Left hindlimb (tissue), 1 donor: ENCODE measurements at regions not wholly inside any gene's neighbourhood (a gene's known extent, or its start where the extent isn't known, plus 50 kb on each side); places are given as distances from the start of the nearest gene placed in this dataset.

ENCODE experiments used
- DNase-seq: peaks from one replicate; pipeline ENCODE4 v3.0.0-alpha.2; 2018

- no peak for DNase-seq
Measured at GRCh38 chr2:54392555-54393324, 63.4 kb upstream of the SPTBN1 start.

- no peak for DNase-seq
Measured at GRCh38 chr2:54394392-54394791, 61.7 kb upstream of the SPTBN1 start.

- no peak for DNase-seq
Measured at GRCh38 chr2:54396107-54396506, 60.0 kb upstream of the SPTBN1 start.

GRCh38 chr2:54396798-54397197, 59.3 kb upstream of the SPTBN1 start:
- no peak for DNase-seq

- no peak for DNase-seq
Measured at GRCh38 chr2:54397426-54397825, 58.7 kb upstream of the SPTBN1 start.

- DNase-seq: no peak
Measured at GRCh38 chr2:54401554-54401953, 54.6 kb upstream of the SPTBN1 start.

GRCh38 chr2:54402350-54402749, 53.8 kb upstream of the SPTBN1 start:
- DNase-seq: no peak

GRCh38 chr2:54403512-54404238, 52.5 kb upstream of the SPTBN1 start:
- no peak for DNase-seq

- DNase-seq: no peak
Measured at GRCh38 chr2:54404270-54404669, 51.9 kb upstream of the SPTBN1 start.

GRCh38 chr2:54406031-54406430, 50.1 kb upstream of the SPTBN1 start:
- no peak for DNase-seq
